Upper lobe of left lung (tissue), 6 donors: ENCODE measurements at regions not wholly inside any gene's neighbourhood (a gene's known extent, or its start where the extent isn't known, plus 50 kb on each side); places are given as distances from the start of the nearest gene placed in this dataset.

ENCODE experiments used
- ATAC-seq, 2 donors: fragments of 200-7000 bp; cut with Tn5 transposase; one replicate each; pipeline ENCODE4 v1.9.1; 2022; ENCODE audit warnings: mild to moderate bottlenecking in 2 of 2, moderate library complexity in 2 of 2; ENCODE audit not compliant: low FRiP score in 2 of 2
- DNase-seq, 2 donors: peaks; one replicate each; pipeline ENCODE4 v3.0.0-alpha.2; 2019 to 2020
- H3K27ac ChIP-seq, 4 donors: fragments of 200-600 bp; sonication (generic); one replicate each; pipeline ENCODE4 v1.5.1; 2016 to 2019
- H3K27me3 ChIP-seq, 4 donors: fragments of 200-600 bp; sonication (generic); one replicate each; pipeline ENCODE4 v1.5.1; 2017 to 2019
- H3K36me3 ChIP-seq, 4 donors: fragments of 200-600 bp; sonication (generic); one replicate each; pipeline ENCODE4 v1.5.1; 2016 to 2019
- H3K4me1 ChIP-seq, 4 donors: fragments of 200-600 bp; sonication (generic); one replicate each; pipeline ENCODE4 v1.5.1; 2018 to 2019
- H3K4me3 ChIP-seq, 4 donors: fragments of 200-600 bp; sonication (generic); one replicate each; pipeline ENCODE4 v1.5.1; 2017 to 2019; ENCODE audit warnings: mild to moderate bottlenecking in 2 of 4, moderate library complexity in 1 of 4
- H3K9me3 ChIP-seq, 4 donors: fragments of 200-600 bp; sonication (generic); one replicate each; pipeline ENCODE4 v1.5.1; 2018 to 2019
- CTCF ChIP-seq, 6 experiments: fragments of 450-650 bp in 4 of 6; fragments of 200-600 bp in 2 of 6; sonication (generic) in 2 of 6; IDR thresholded peaks; one replicate each; pipeline ENCODE4 v1.5.1; 2016 to 2019; ENCODE audit warnings: antibody characterized with exemption in 6 of 6
- EP300 ChIP-seq, 4 donors: sonication (generic); formaldehyde crosslinking; IDR thresholded peaks; one replicate each; pipeline ENCODE4 v1.5.1; 2017; ENCODE audit warnings: antibody characterized with exemption in 4 of 4, control low read depth in 2 of 4
- POLR2A ChIP-seq, 4 donors: fragments of 450-650 bp; IDR thresholded peaks; one replicate each; pipeline ENCODE4 v1.5.1; 2016 to 2017; ENCODE audit warnings: antibody characterized with exemption in 4 of 4, mild to moderate bottlenecking in 2 of 4
- POLR2AphosphoS5 ChIP-seq, 2 donors: sonication (generic); formaldehyde crosslinking; IDR thresholded peaks; one replicate each; pipeline ENCODE4 v1.5.1; 2017; ENCODE audit warnings: antibody characterized with exemption in 2 of 2
- WGBS, 2 donors: methylation state at CpG; one replicate each; pipeline ENCODE4 v1.1.5; 2017 to 2018; 5-methylcytosine and 5-hydroxymethylcytosine counted together
- donor health status: DM: no; HTN: no; CAD: no; lungs with moderate emphysema.
- donor health status: DM: no; HTN: yes; CAD: no; lungs with severe emphysema.

GRCh38 chr1:209429611-209430010, 153.9 kb upstream of the CAMK1G start:
- no peaks in the 10 kb centered on the region for H3K4me1 ChIP-seq
- H3K36me3 ChIP-seq, result no peaks in the 10 kb centered on the region
- no peaks in the 10 kb centered on the region for H3K9me3 ChIP-seq
- no peak overlapping the region for H3K27ac ChIP-seq
- TF ChIP-seq POLR2AphosphoS5 (IDR thresholded peaks at IDR 0.05) (no peak), EP300 (IDR thresholded peaks at IDR 0.05) (no peak), POLR2A (IDR thresholded peaks at IDR 0.05) (no peak), CTCF (IDR thresholded peaks at IDR 0.05) (no peak)
- no peak overlapping the region for H3K4me3 ChIP-seq
- no peaks in the 10 kb centered on the region for H3K27me3 ChIP-seq
- no peak for ATAC-seq
- DNase-seq, result no peak

GRCh38 chr1:209430107-209430506, 153.4 kb upstream of the CAMK1G start:
- no peaks in the 10 kb centered on the region for H3K9me3 ChIP-seq
- WGBS, 2 donors, result 60 to 82% methylated on average over 3 of the region's 3 CpGs
- no peak overlapping the region for H3K27ac ChIP-seq
- H3K4me3 ChIP-seq, result no peak overlapping the region
- no peaks in the 10 kb centered on the region for H3K4me1 ChIP-seq
- DNase-seq (no peak), ATAC-seq (no peak)
- no peaks in the 10 kb centered on the region for H3K36me3 ChIP-seq
- H3K27me3 ChIP-seq, result no peaks in the 10 kb centered on the region
- TF ChIP-seq EP300 (IDR thresholded peaks at IDR 0.05) (no peak), POLR2A (IDR thresholded peaks at IDR 0.05) (no peak), POLR2AphosphoS5 (IDR thresholded peaks at IDR 0.05) (no peak), CTCF (IDR thresholded peaks at IDR 0.05) (no peak)

- Histone ChIP-seq H3K36me3 (no peaks in the 10 kb centered on the region), H3K4me3 (no peak overlapping the region), H3K9me3 (no peaks in the 10 kb centered on the region), H3K27ac (no peak overlapping the region), H3K27me3 (no peaks in the 10 kb centered on the region), H3K4me1 (no peaks in the 10 kb centered on the region)
- DNase-seq, result no peak
- 73 to 84% methylated on average over 5 of the region's 5 CpGs for WGBS, 2 donors
- ATAC-seq, result no peak
- no peak for TF ChIP-seq CTCF (IDR thresholded peaks at IDR 0.05)
- no peak for TF ChIP-seq POLR2A (IDR thresholded peaks at IDR 0.05)
- no peak for TF ChIP-seq POLR2AphosphoS5 (IDR thresholded peaks at IDR 0.05)
- TF ChIP-seq EP300 (IDR thresholded peaks at IDR 0.05), result no peak
Measured at GRCh38 chr1:209430821-209431259, 152.7 kb upstream of the CAMK1G start.

- DNase-seq (no peak), ATAC-seq (no peak)
- no peaks in the 10 kb centered on the region for H3K36me3 ChIP-seq
- WGBS, 2 donors, result 79 to 87% methylated on average over 3 of the region's 3 CpGs
- H3K27ac ChIP-seq, result no peak overlapping the region
- H3K4me1 ChIP-seq, result no peaks in the 10 kb centered on the region
- TF ChIP-seq POLR2A (IDR thresholded peaks at IDR 0.05) (no peak), POLR2AphosphoS5 (IDR thresholded peaks at IDR 0.05) (no peak), CTCF (IDR thresholded peaks at IDR 0.05) (no peak), EP300 (IDR thresholded peaks at IDR 0.05) (no peak)
- no peaks in the 10 kb centered on the region for H3K27me3 ChIP-seq
- H3K4me3 ChIP-seq, result no peak overlapping the region
- no peaks in the 10 kb centered on the region for H3K9me3 ChIP-seq
Measured at GRCh38 chr1:209431402-209431801, 152.1 kb upstream of the CAMK1G start.

- Histone ChIP-seq H3K9me3 (no peaks in the 10 kb centered on the region), H3K4me3 (no peak overlapping the region), H3K36me3 (no peaks in the 10 kb centered on the region), H3K27ac (no peak overlapping the region), H3K4me1 (no peaks in the 10 kb centered on the region), H3K27me3 (no peaks in the 10 kb centered on the region)
- TF ChIP-seq CTCF (IDR thresholded peaks at IDR 0.05), result no peak
- no peak for TF ChIP-seq EP300 (IDR thresholded peaks at IDR 0.05)
- TF ChIP-seq POLR2AphosphoS5 (IDR thresholded peaks at IDR 0.05), result no peak
- no peak for TF ChIP-seq POLR2A (IDR thresholded peaks at IDR 0.05)
- WGBS, 2 donors, result 86 to 95% methylated on average over 7 to 12 of the region's 12 CpGs
- ATAC-seq, result no peak
- DNase-seq, result peak in 1 of 2 donors; percentile 65
Measured at GRCh38 chr1:209431813-209432442, 151.6 kb upstream of the CAMK1G start.
